NT2/D1 (cell line): ENCODE measurements at regions not wholly inside any gene's neighbourhood (a gene's known extent, or its start where the extent isn't known, plus 50 kb on each side); places are given as distances from the start of the nearest gene placed in this dataset.

Experiments
- DNase-seq: peaks from one replicate; pipeline ENCODE4 v3.0.0-alpha.2; 2011; ENCODE audit warnings: low read depth, low spot score
- H3K27me3 ChIP-seq: 2 replicates; pipeline ENCODE4 v1.6.0; 2011; ENCODE audit warnings: mild to moderate bottlenecking; ENCODE audit not compliant: insufficient read length, insufficient read depth
- H3K36me3 ChIP-seq: 2 replicates; pipeline ENCODE4 v1.6.1; 2011; ENCODE audit warnings: mild to moderate bottlenecking, low read length, mixed read lengths; ENCODE audit not compliant: insufficient read depth, insufficient read length
- H3K4me1 ChIP-seq: 2 replicates; pipeline ENCODE4 v1.5.1; 2011; ENCODE audit not compliant: insufficient read depth, insufficient read length
- H3K4me3 ChIP-seq: 2 replicates; pipeline ENCODE4 v1.5.1; 2011; ENCODE audit warnings: low read depth; ENCODE audit not compliant: insufficient read length
- H3K9ac ChIP-seq: 2 replicates; pipeline ENCODE4 v1.6.0; 2011; ENCODE audit warnings: low read depth; ENCODE audit not compliant: insufficient read length
- H3K9me3 ChIP-seq: 2 replicates; pipeline ENCODE4 v1.5.1; 2011; ENCODE audit warnings: mild to moderate bottlenecking, low read length; ENCODE audit not compliant: insufficient read depth
- SUZ12 ChIP-seq: IDR thresholded peaks from 2 replicates; pipeline ENCODE4 v1.6.1; 2011; ENCODE audit not compliant: insufficient read length, insufficient read depth; ENCODE audit errors: extremely low read depth
- YY1 ChIP-seq: IDR thresholded peaks from 2 replicates; pipeline ENCODE4 v1.6.1; 2011; ENCODE audit not compliant: insufficient read length, insufficient read depth
- ZNF274 ChIP-seq: IDR thresholded peaks from 2 replicates; pipeline ENCODE4 v1.6.1; 2011; ENCODE audit warnings: mild to moderate bottlenecking, low read depth, low read length

- no peak for DNase-seq
- no peaks in the 10 kb centered on the region for H3K9me3 ChIP-seq
- H3K36me3 ChIP-seq: no peaks in the 10 kb centered on the region
- no peak overlapping the region for H3K9ac ChIP-seq
- no peaks in the 10 kb centered on the region for H3K27me3 ChIP-seq
- H3K4me3 ChIP-seq: no peak overlapping the region
- H3K4me1 ChIP-seq: no peaks in the 10 kb centered on the region
- no peak for TF ChIP-seq ZNF274
- TF ChIP-seq YY1: no peak
- no peak for TF ChIP-seq SUZ12
Measured at GRCh38 chr2:181380581-181380980, 76.6 kb upstream of the ITGA4 start.

GRCh38 chr2:181384923-181385322 lies 72.3 kb upstream of the ITGA4 start:
- H3K4me1 ChIP-seq: no peaks in the 10 kb centered on the region
- H3K27me3 ChIP-seq: no peaks in the 10 kb centered on the region
- H3K36me3 ChIP-seq: no peaks in the 10 kb centered on the region
- H3K9ac ChIP-seq: no peak overlapping the region
- no peak overlapping the region for H3K4me3 ChIP-seq
- TF ChIP-seq ZNF274 (no peak), SUZ12 (no peak), YY1 (no peak)
- no peaks in the 10 kb centered on the region for H3K9me3 ChIP-seq
- DNase-seq: no peak

GRCh38 chr2:181389524-181389923 lies 67.7 kb upstream of the ITGA4 start:
- Histone ChIP-seq H3K4me3 (no peak overlapping the region), H3K9me3 (no peaks in the 10 kb centered on the region), H3K27me3 (no peaks in the 10 kb centered on the region), H3K9ac (no peak overlapping the region), H3K36me3 (no peaks in the 10 kb centered on the region), H3K4me1 (no peaks in the 10 kb centered on the region)
- DNase-seq: no peak
- TF ChIP-seq ZNF274 (no peak), YY1 (no peak), SUZ12 (no peak)

GRCh38 chr2:181393472-181393871 lies 63.7 kb upstream of the ITGA4 start:
- H3K4me1 ChIP-seq: no peaks in the 10 kb centered on the region
- no peak overlapping the region for H3K4me3 ChIP-seq
- H3K27me3 ChIP-seq: no peaks in the 10 kb centered on the region
- H3K9me3 ChIP-seq: no peaks in the 10 kb centered on the region
- H3K36me3 ChIP-seq: no peaks in the 10 kb centered on the region
- DNase-seq: no peak
- TF ChIP-seq SUZ12 (no peak), YY1 (no peak), ZNF274 (no peak)
- no peak overlapping the region for H3K9ac ChIP-seq

- TF ChIP-seq YY1 (no peak), ZNF274 (no peak), SUZ12 (no peak)
- H3K4me3 ChIP-seq: no peak overlapping the region
- H3K9ac ChIP-seq: no peak overlapping the region
- H3K4me1 ChIP-seq: no peaks in the 10 kb centered on the region
- no peak for DNase-seq
- no peaks in the 10 kb centered on the region for H3K9me3 ChIP-seq
- H3K36me3 ChIP-seq: no peaks in the 10 kb centered on the region
- no peaks in the 10 kb centered on the region for H3K27me3 ChIP-seq
Measured at GRCh38 chr2:181394741-181395437, 62.3 kb upstream of the ITGA4 start.

- Histone ChIP-seq H3K9ac (no peak overlapping the region), H3K9me3 (no peaks in the 10 kb centered on the region), H3K36me3 (no peaks in the 10 kb centered on the region), H3K4me1 (no peaks in the 10 kb centered on the region), H3K27me3 (peaks cover 4% of the 10 kb centered on the region), H3K4me3 (no peak overlapping the region)
- TF ChIP-seq SUZ12: no peak
- DNase-seq: no peak
Measured at GRCh38 chr2:181395851-181396250, 61.3 kb upstream of the ITGA4 start.

GRCh38 chr2:181396256-181397123 lies 60.7 kb upstream of the ITGA4 start:
- TF ChIP-seq SUZ12 (no peak), ZNF274 (no peak), YY1 (no peak)
- Histone ChIP-seq H3K27me3 (peaks cover 4% of the 10 kb centered on the region), H3K4me1 (no peaks in the 10 kb centered on the region), H3K36me3 (no peaks in the 10 kb centered on the region), H3K9me3 (no peaks in the 10 kb centered on the region), H3K4me3 (no peak overlapping the region), H3K9ac (no peak overlapping the region)
- DNase-seq: no peak
